Keratinocyte (primary cell): ENCODE measurements at regions not wholly inside any gene's neighbourhood (a gene's known extent, or its start where the extent isn't known, plus 50 kb on each side); places are given as distances from the start of the nearest gene placed in this dataset.

ENCODE experiments used
- DNase-seq: peaks from one replicate; pipeline ENCODE4 v3.0.0-alpha.2; 2011; ENCODE audit warnings: low read depth, missing footprints, low spot score
- FAIRE-seq: peaks from 2 replicates; lab custom pipeline; 2011; peaks lifted over from hg19 to GRCh38; lab: Jason Lieb, UNC
- H2AFZ ChIP-seq: 2 replicates; pipeline ENCODE4 v1.6.0; 2012; ENCODE audit warnings: low read length, control low read depth, inconsistent platforms; ENCODE audit not compliant: control insufficient read depth
- H3K27ac ChIP-seq: 2 replicates; pipeline ENCODE4 v1.5.1; 2011; ENCODE audit warnings: low read length; ENCODE audit not compliant: control insufficient read depth, insufficient read depth
- H3K27me3 ChIP-seq: 3 replicates; pipeline ENCODE4 v1.6.0; 2011; ENCODE audit warnings: low read length; ENCODE audit not compliant: control insufficient read depth, insufficient read depth; ENCODE audit errors: extremely low read depth
- H3K36me3 ChIP-seq, 2 experiments: 2 replicates in 1 of 2; 3 replicates in 1 of 2; pipeline ENCODE4 v1.5.1; 2011; ENCODE audit warnings: low read length in 2 of 2, mild to moderate bottlenecking in 1 of 2; ENCODE audit not compliant: control insufficient read depth in 2 of 2, insufficient read depth in 2 of 2; ENCODE audit errors: extremely low read depth in 1 of 2
- H3K4me1 ChIP-seq: 3 replicates; pipeline ENCODE4 v1.5.1; 2011; ENCODE audit warnings: low read length; ENCODE audit not compliant: control insufficient read depth, insufficient read depth; ENCODE audit errors: extremely low read depth
- H3K4me2 ChIP-seq: 3 replicates; pipeline ENCODE4 v1.6.0; 2011; ENCODE audit warnings: low read depth, low read length; ENCODE audit not compliant: control insufficient read depth, insufficient read depth; ENCODE audit errors: extremely low read depth
- H3K4me3 ChIP-seq, 3 experiments: fragments of 200-600 bp in 1 of 3; sonication (generic) in 1 of 3; 2 replicates in 2 of 3; 3 replicates in 1 of 3; pipeline ENCODE4 v1.5.1; 2011 to 2016; ENCODE audit warnings: low read length in 3 of 3, mild to moderate bottlenecking in 3 of 3, control low read depth in 2 of 3, inconsistent platforms in 1 of 3, low read depth in 1 of 3, mixed read lengths in 1 of 3, mixed run types in 1 of 3, moderate library complexity in 1 of 3; ENCODE audit not compliant: control insufficient read depth in 2 of 3, insufficient read depth in 2 of 3; ENCODE audit errors: extremely low read depth in 1 of 3
- H3K79me2 ChIP-seq: 2 replicates; pipeline ENCODE4 v1.6.0; 2012; ENCODE audit warnings: low read length; ENCODE audit not compliant: control insufficient read depth, insufficient read depth
- H3K9ac ChIP-seq: 3 replicates; pipeline ENCODE4 v1.6.0; 2011; ENCODE audit warnings: low read length; ENCODE audit not compliant: control insufficient read depth, insufficient read depth; ENCODE audit errors: extremely low read depth
- H3K9me1 ChIP-seq: 3 replicates; pipeline ENCODE4 v1.6.0; 2011; ENCODE audit warnings: low read length; ENCODE audit not compliant: control insufficient read depth, insufficient read depth; ENCODE audit errors: extremely low read depth
- H3K9me3 ChIP-seq: 2 replicates; pipeline ENCODE4 v1.5.1; 2012; ENCODE audit warnings: low read depth, low read length; ENCODE audit not compliant: control insufficient read depth
- H4K20me1 ChIP-seq: 3 replicates; pipeline ENCODE4 v1.6.0; 2011; ENCODE audit warnings: low read length; ENCODE audit not compliant: control insufficient read depth, insufficient read depth; ENCODE audit errors: extremely low read depth
- CTCF ChIP-seq, 3 experiments: IDR thresholded peaks in 1 of 3; conservative IDR thresholded peaks in 1 of 3; optimal IDR thresholded peaks in 1 of 3; 2 replicates in 2 of 3; 3 replicates in 1 of 3; pipeline versions ENCODE3 to v1.5.1; 2011; ENCODE audit warnings: low read length in 3 of 3, mild to moderate bottlenecking in 3 of 3, moderate library complexity in 2 of 3, control low read depth in 1 of 3, inconsistent platforms in 1 of 3; ENCODE audit not compliant: insufficient read depth in 2 of 3; ENCODE audit errors: extremely low read depth in 1 of 3
- EZH2 ChIP-seq: IDR thresholded peaks from one replicate; pipeline ENCODE4 v1.6.1; 2012; ENCODE audit warnings: inconsistent platforms, mild to moderate bottlenecking, low read length, moderate library complexity
- dilution Hi-C: fragments of 300-500 bp; cut with MboI; formaldehyde crosslinking; loops from one replicate; pipeline ENCODE4 v1.7.0; 2020; ENCODE audit warnings: low sequenced_read_pairs; ENCODE audit not compliant: extremely low pct_ligation_motif_present

- no peak overlapping the region for H2AFZ ChIP-seq
- dilution Hi-C loops, result no loop called here
- no peak for FAIRE-seq
Observed at GRCh38 chr6:141398949-141399348, 733.8 kb upstream of the GJE1 start.

GRCh38 chr6:141395443-141396008 is 737.2 kb upstream of the GJE1 start:
- Histone ChIP-seq H3K9me3 (no peaks in the 10 kb centered on the region), H3K4me1 (no peaks in the 10 kb centered on the region), H2AFZ (no peak overlapping the region), H3K27me3 (no peaks in the 10 kb centered on the region), H4K20me1 (no peaks in the 10 kb centered on the region), H3K4me2 (no peak overlapping the region), H3K9me1 (no peaks in the 10 kb centered on the region), H3K4me3 (no peak overlapping the region), H3K27ac (no peak overlapping the region), H3K9ac (no peak overlapping the region), H3K36me3 (no peaks in the 10 kb centered on the region), H3K79me2 (no peaks in the 10 kb centered on the region)
- FAIRE-seq (no peak), DNase-seq (no peak)
- TF ChIP-seq CTCF (optimal IDR thresholded peaks at IDR 0.05 in 1 of 3, IDR thresholded peaks at IDR 0.05 in 1 of 3, conservative IDR thresholded peaks at IDR 0.05 in 1 of 3; ENCODE audit: extremely low read depth in 1 of 3, insufficient read depth in 2 of 3, low read length in 3 of 3) (no peak), EZH2 (no peak)
- dilution Hi-C loops, result no loop called here

More at GRCh38 chr6:141398949-141399348, 733.8 kb upstream of the GJE1 start:
- DNase-seq, result no peak
- Histone ChIP-seq H4K20me1 (no peaks in the 10 kb centered on the region), H3K9me1 (no peaks in the 10 kb centered on the region), H3K36me3 (no peaks in the 10 kb centered on the region), H3K27ac (no peak overlapping the region), H3K9me3 (no peaks in the 10 kb centered on the region), H3K79me2 (no peaks in the 10 kb centered on the region), H3K4me3 (no peak overlapping the region), H3K9ac (no peak overlapping the region), H3K4me1 (no peaks in the 10 kb centered on the region), H3K4me2 (no peak overlapping the region), H3K27me3 (no peaks in the 10 kb centered on the region)
- TF ChIP-seq CTCF (optimal IDR thresholded peaks at IDR 0.05 in 1 of 3, IDR thresholded peaks at IDR 0.05 in 1 of 3, conservative IDR thresholded peaks at IDR 0.05 in 1 of 3; ENCODE audit: extremely low read depth in 1 of 3, insufficient read depth in 2 of 3, low read length in 3 of 3) (no peak), EZH2 (no peak)
